CD4-positive, alpha-beta T cell (primary cell): ENCODE measurements at regions not wholly inside any gene's neighbourhood (a gene's known extent, or its start where the extent isn't known, plus 50 kb on each side); places are given as distances from the start of the nearest gene placed in this dataset.

Experiments used
- ATAC-seq: fragments of 200-7000 bp; cut with Tn5 transposase; one replicate; pipeline ENCODE4 v1.10.0; 2022; ENCODE audit warnings: mild to moderate bottlenecking; ENCODE audit not compliant: poor library complexity
- CTCF ChIA-PET: fragments of 350-600 bp; sonication (Branson Sonifier 250); formaldehyde crosslinking; loops from one replicate; lab custom pipeline; 2021; ENCODE audit warnings: antibody characterized with exemption, inconsistent platforms; lab: Charles Lee
- POLR2A ChIA-PET: fragments of 350-600 bp; sonication (Branson Sonifier 250); formaldehyde crosslinking; loops from one replicate; lab custom pipeline; 2021; ENCODE audit warnings: antibody characterized with exemption, inconsistent platforms; lab: Charles Lee
- DNase-seq, 14 experiments: peaks; one replicate each; pipeline ENCODE4 v3.0.0-alpha.2; 2013 to 2020; ENCODE audit warnings: mixed read lengths in 2 of 14
- H3K27ac ChIP-seq, 2 donors: one replicate each; pipeline versions ENCODE4 v1.5.1 to v1.7.0; 2013; ENCODE audit warnings: low read length in 2 of 2, low read depth in 1 of 2, mild to moderate bottlenecking in 1 of 2
- H3K27me3 ChIP-seq, 2 experiments: 1 replicate in 1 of 2; 2 replicates in 1 of 2; pipeline versions ENCODE4 v1.6.1 to v1.7.0; 2013; ENCODE audit warnings: low read length in 2 of 2, control low read depth in 1 of 2, mild to moderate bottlenecking in 1 of 2, moderate library complexity in 1 of 2; ENCODE audit not compliant: insufficient read depth in 2 of 2, control insufficient read depth in 1 of 2
- H3K36me3 ChIP-seq: one replicate; pipeline ENCODE4 v1.6.1; 2013; ENCODE audit warnings: low read length, control low read depth; ENCODE audit not compliant: insufficient read depth
- H3K4me1 ChIP-seq: one replicate; pipeline ENCODE4 v1.6.1; 2013; ENCODE audit warnings: low read length, control low read depth; ENCODE audit not compliant: insufficient read depth
- H3K4me3 ChIP-seq: one replicate; pipeline ENCODE4 v1.5.1; 2013; ENCODE audit warnings: mild to moderate bottlenecking, low read length, moderate library complexity
- H3K9me3 ChIP-seq, 2 experiments: 1 replicate in 1 of 2; 2 replicates in 1 of 2; pipeline versions ENCODE4 v1.6.1 to v1.7.0; 2013; ENCODE audit warnings: low read length in 2 of 2, mild to moderate bottlenecking in 2 of 2, control low read depth in 1 of 2, moderate library complexity in 1 of 2; ENCODE audit not compliant: control insufficient read depth in 1 of 2, insufficient read depth in 1 of 2
- H3K27ac Mint-ChIP-seq: one replicate; pipeline ENCODE4 v1.8.0; 2020; ENCODE audit warnings: mixed read lengths
- H3K27me3 Mint-ChIP-seq: one replicate; pipeline ENCODE4 v1.8.0; 2021; ENCODE audit warnings: mixed read lengths
- H3K36me3 Mint-ChIP-seq: one replicate; pipeline ENCODE4 v1.8.0; 2021; ENCODE audit warnings: low read depth, mixed read lengths
- H3K4me1 Mint-ChIP-seq: one replicate; pipeline ENCODE4 v1.8.0; 2021; ENCODE audit warnings: low read depth, mixed read lengths
- H3K4me3 Mint-ChIP-seq: one replicate; pipeline ENCODE4 v1.8.0; 2020; ENCODE audit warnings: mild to moderate bottlenecking, mixed read lengths
- H3K9me3 Mint-ChIP-seq: one replicate; pipeline ENCODE4 v1.8.0; 2020; ENCODE audit warnings: mixed read lengths
- intact Hi-C, 2 experiments: fragments of 100-400 bp; cut with DNase I in 1 of 2; cut with micrococcal nuclease in 1 of 2; formaldehyde crosslinking; loops; one replicate each; pipeline versions ENCODE4 v1.15.1 to v1.9.0; 2023 to 2025; cut with DNase I, micrococcal nuclease
- TF ChIP-seq, protein P1 (sequence below): fragments of 200-600 bp; IDR thresholded peaks from one replicate; pipeline ENCODE4 v1.8.0; 2022; ENCODE audit warnings: antibody characterized with exemption, mild to moderate bottlenecking

DNA sequence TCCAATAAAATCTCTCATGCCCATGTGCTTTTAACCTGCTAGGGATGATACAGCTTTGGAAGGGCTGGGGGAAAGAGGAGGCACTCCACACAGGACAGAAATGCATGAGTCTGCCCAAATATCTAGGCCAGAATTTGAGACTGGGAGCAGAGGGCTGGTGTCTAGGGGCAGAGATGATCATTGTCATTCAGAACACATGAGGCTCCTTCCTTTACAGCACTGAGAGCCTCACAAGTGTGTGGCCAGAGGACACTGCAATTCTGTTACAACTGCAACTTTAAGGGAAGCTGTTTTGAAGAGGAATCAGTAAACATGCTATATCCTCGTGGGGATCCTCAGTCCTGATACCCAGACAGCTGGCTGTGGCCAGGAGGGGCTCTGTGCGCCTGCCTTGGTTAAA is 541.3 kb downstream of the OMA1 start:
- no peak for DNase-seq
- no peaks in the 10 kb centered on the region for H3K9me3 ChIP-seq
- H3K4me1 Mint-ChIP-seq, result no peaks in the 10 kb centered on the region
- intact Hi-C loops, result no loop called here
- no peak overlapping the region for H3K27ac ChIP-seq
- peaks cover 0 to 3% of the 10 kb centered on the region in 2 experiments for H3K27me3 ChIP-seq
- no peak overlapping the region for H3K27ac Mint-ChIP-seq
- H3K4me1 ChIP-seq, result no peaks in the 10 kb centered on the region
- TF ChIP-seq, protein P1, sequence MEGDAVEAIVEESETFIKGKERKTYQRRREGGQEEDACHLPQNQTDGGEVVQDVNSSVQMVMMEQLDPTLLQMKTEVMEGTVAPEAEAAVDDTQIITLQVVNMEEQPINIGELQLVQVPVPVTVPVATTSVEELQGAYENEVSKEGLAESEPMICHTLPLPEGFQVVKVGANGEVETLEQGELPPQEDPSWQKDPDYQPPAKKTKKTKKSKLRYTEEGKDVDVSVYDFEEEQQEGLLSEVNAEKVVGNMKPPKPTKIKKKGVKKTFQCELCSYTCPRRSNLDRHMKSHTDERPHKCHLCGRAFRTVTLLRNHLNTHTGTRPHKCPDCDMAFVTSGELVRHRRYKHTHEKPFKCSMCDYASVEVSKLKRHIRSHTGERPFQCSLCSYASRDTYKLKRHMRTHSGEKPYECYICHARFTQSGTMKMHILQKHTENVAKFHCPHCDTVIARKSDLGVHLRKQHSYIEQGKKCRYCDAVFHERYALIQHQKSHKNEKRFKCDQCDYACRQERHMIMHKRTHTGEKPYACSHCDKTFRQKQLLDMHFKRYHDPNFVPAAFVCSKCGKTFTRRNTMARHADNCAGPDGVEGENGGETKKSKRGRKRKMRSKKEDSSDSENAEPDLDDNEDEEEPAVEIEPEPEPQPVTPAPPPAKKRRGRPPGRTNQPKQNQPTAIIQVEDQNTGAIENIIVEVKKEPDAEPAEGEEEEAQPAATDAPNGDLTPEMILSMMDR, result no peak
- ChIA-PET CTCF (interaction anchor here (0.7 kb wide), 1 partner anchor 169 kb away, joined by 4 read pairs; no protein-coding TSS in a partner anchor), POLR2A (no interaction called here)
- no peaks in the 10 kb centered on the region for H3K36me3 Mint-ChIP-seq
- H3K36me3 ChIP-seq, result no peaks in the 10 kb centered on the region
- ATAC-seq, result no peak
- no peak overlapping the region for H3K4me3 Mint-ChIP-seq
- H3K4me3 ChIP-seq, result no peak overlapping the region
- H3K27me3 Mint-ChIP-seq, result peaks cover 19% of the 10 kb centered on the region
- no peaks in the 10 kb centered on the region for H3K9me3 Mint-ChIP-seq

DNA sequence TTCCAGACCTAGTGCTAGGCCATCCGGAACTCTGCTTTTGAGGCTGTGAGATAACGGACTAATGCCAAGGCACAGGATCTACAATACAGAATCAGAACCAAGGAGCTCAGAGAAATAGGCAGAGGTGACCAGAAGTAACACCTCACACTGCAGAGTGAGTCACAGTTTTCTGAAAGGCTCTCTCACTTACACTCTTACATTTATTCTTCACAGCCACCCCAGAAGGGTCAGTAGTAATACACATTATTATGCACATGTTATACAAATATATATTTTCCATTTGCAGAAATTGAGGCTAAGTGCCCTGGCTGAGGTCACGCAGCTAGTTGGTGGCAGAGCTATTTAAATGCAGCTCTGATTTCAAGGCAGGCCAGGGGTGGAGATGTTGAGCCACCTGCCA is 542.5 kb downstream of the OMA1 start:
- TF ChIP-seq, protein P1, result no peak
- Mint-ChIP-seq H3K9me3 (no peaks in the 10 kb centered on the region), H3K4me1 (no peaks in the 10 kb centered on the region), H3K36me3 (no peaks in the 10 kb centered on the region), H3K4me3 (no peak overlapping the region), H3K27me3 (peaks cover 19% of the 10 kb centered on the region), H3K27ac (no peak overlapping the region)
- peaks cover 0 to 3% of the 10 kb centered on the region in 2 experiments for H3K27me3 ChIP-seq
- H3K4me3 ChIP-seq, result no peak overlapping the region
- H3K36me3 ChIP-seq, result no peaks in the 10 kb centered on the region
- POLR2A ChIA-PET, result no interaction called here
- CTCF ChIA-PET, result no interaction called here
- H3K27ac ChIP-seq, result no peak overlapping the region
- ATAC-seq (no peak), DNase-seq (no peak)
- intact Hi-C loops, result no loop called here
- no peaks in the 10 kb centered on the region for H3K4me1 ChIP-seq
- no peaks in the 10 kb centered on the region for H3K9me3 ChIP-seq

DNA sequence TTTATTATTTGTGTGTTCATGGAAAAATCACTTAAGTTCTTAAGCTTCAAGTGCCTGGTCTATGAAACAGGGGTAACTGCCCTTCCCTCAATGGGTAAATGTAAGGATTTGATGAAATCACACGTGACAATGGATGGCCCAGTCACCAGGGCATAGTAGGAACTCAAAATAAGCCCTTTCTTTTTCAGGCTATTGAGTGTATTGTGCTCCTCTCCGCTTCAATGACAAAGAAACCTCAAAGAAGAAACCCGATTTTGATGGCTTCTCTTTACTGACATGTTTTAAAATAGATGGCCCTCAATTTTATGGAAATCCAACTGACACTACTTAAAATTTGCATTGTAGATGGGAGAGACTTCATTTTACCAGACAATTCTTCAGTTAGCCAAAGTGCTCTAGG is 543.5 kb downstream of the OMA1 start:
- H3K4me3 Mint-ChIP-seq, result no peak overlapping the region
- Histone ChIP-seq H3K36me3 (no peaks in the 10 kb centered on the region), H3K4me3 (no peak overlapping the region), H3K9me3 (no peaks in the 10 kb centered on the region), H3K27ac (no peak overlapping the region), H3K27me3 (peaks cover 0 to 3% of the 10 kb centered on the region in 2 experiments), H3K4me1 (no peaks in the 10 kb centered on the region)
- no peak overlapping the region for H3K27ac Mint-ChIP-seq
- CTCF ChIA-PET, result no interaction called here
- H3K27me3 Mint-ChIP-seq, result peaks cover 19% of the 10 kb centered on the region
- DNase-seq (no peak), ATAC-seq (no peak)
- POLR2A ChIA-PET, result no interaction called here
- TF ChIP-seq, protein P1, result no peak
- H3K4me1 Mint-ChIP-seq, result no peaks in the 10 kb centered on the region
- intact Hi-C loops, result no loop called here
- no peaks in the 10 kb centered on the region for H3K36me3 Mint-ChIP-seq
- no peaks in the 10 kb centered on the region for H3K9me3 Mint-ChIP-seq
